Keratinocyte (primary cell): ENCODE measurements at regions not wholly inside any gene's neighbourhood (a gene's known extent, or its start where the extent isn't known, plus 50 kb on each side); places are given as distances from the start of the nearest gene placed in this dataset.

ENCODE experiments used
- CTCF ChIP-seq, 3 experiments: IDR thresholded peaks in 1 of 3; conservative IDR thresholded peaks in 1 of 3; optimal IDR thresholded peaks in 1 of 3; 2 replicates in 2 of 3; 3 replicates in 1 of 3; pipeline versions ENCODE3 to v1.5.1; 2011; ENCODE audit warnings: low read length in 3 of 3, mild to moderate bottlenecking in 3 of 3, moderate library complexity in 2 of 3, control low read depth in 1 of 3, inconsistent platforms in 1 of 3; ENCODE audit not compliant: insufficient read depth in 2 of 3; ENCODE audit errors: extremely low read depth in 1 of 3
- EZH2 ChIP-seq: IDR thresholded peaks from one replicate; pipeline ENCODE4 v1.6.1; 2012; ENCODE audit warnings: inconsistent platforms, mild to moderate bottlenecking, low read length, moderate library complexity

- TF ChIP-seq CTCF (optimal IDR thresholded peaks at IDR 0.05 in 1 of 3, IDR thresholded peaks at IDR 0.05 in 1 of 3, conservative IDR thresholded peaks at IDR 0.05 in 1 of 3; ENCODE audit: extremely low read depth in 1 of 3, insufficient read depth in 2 of 3, low read length in 3 of 3) (no peak), EZH2 (no peak)
Measured at GRCh38 chr18:52150050-52150449, 189.9 kb upstream of the DCC start.
